GM21529 (cell line): ENCODE measurements at regions not wholly inside any gene's neighbourhood (a gene's known extent, or its start where the extent isn't known, plus 50 kb on each side); places are given as distances from the start of the nearest gene placed in this dataset.

Source experiments
- ATAC-seq: cut with Tn5 transposase; IDR thresholded peaks from one replicate; pipeline ENCODE4 v1.9.1; 2021; ENCODE audit not compliant: unreplicated experiment

- no peak for ATAC-seq
Observed at GRCh38 chr1:56056438-56057287, 522.7 kb downstream of the PLPP3 start.

- ATAC-seq: no peak
Observed at GRCh38 chr1:56054959-56055358, 524.4 kb downstream of the PLPP3 start.

- ATAC-seq: no peak
Observed at GRCh38 chr1:56052041-56052440, 527.3 kb downstream of the PLPP3 start.

GRCh38 chr1:56050911-56051310, 528.5 kb downstream of the PLPP3 start:
- ATAC-seq: no peak

- no peak for ATAC-seq
Observed at GRCh38 chr1:56045477-56045876, 533.9 kb downstream of the PLPP3 start.

GRCh38 chr1:56045062-56045461, 534.3 kb downstream of the PLPP3 start:
- no peak for ATAC-seq

DNA sequence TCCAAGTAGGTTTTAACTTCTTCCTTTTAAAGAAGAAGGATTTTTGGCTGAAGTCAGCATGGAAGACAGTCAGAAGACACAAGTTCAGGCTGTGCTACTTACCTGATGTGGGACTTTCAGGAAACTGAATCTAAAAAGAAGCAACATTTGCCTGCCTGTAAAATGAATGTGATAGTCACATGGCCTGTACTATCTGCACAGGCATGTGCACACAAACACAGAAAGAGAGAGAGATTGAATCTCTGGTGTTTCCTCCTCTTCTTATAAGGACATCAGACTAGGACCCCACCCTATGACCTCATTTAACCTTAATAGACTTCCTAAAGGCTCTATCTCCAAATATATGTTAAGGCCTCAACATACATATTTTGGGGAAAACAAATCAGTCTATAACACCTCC, 542.9 kb downstream of the PLPP3 start:
- no peak for ATAC-seq

DNA sequence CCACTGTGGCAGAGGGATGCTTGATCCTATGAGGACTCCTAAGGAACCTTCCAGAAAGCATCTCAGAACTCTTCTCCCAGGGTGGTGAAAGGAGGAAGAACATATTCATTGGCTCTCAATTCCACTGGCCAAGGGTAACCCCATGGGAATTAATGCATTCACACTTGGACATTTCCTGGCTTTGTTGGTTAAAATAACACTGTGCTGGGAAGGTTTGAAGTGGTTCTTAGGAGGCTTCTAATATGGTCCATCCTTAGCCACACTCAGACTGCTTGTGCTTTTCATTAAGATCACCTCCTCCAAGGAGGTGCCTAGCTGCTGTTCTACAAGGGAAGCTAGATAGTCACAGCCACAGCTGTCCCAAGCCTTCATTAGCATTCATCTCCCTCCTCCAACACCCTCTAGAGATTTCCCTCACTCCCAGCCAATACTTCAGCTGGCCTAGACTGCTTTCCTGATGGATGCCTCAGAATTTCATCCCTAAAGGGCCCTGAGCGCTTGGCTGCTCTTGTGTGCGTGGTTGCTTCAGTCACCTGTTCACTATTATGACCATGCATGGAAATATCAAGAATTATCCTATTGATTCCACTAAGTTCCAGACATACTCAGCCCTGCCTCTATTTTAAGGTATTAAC, 544.4 kb downstream of the PLPP3 start:
- ATAC-seq: no peak

- no peak for ATAC-seq
Observed at GRCh38 chr1:56034222-56034621, 545.1 kb downstream of the PLPP3 start.

GRCh38 chr1:56033321-56034037, 545.9 kb downstream of the PLPP3 start:
- no peak for ATAC-seq

DNA sequence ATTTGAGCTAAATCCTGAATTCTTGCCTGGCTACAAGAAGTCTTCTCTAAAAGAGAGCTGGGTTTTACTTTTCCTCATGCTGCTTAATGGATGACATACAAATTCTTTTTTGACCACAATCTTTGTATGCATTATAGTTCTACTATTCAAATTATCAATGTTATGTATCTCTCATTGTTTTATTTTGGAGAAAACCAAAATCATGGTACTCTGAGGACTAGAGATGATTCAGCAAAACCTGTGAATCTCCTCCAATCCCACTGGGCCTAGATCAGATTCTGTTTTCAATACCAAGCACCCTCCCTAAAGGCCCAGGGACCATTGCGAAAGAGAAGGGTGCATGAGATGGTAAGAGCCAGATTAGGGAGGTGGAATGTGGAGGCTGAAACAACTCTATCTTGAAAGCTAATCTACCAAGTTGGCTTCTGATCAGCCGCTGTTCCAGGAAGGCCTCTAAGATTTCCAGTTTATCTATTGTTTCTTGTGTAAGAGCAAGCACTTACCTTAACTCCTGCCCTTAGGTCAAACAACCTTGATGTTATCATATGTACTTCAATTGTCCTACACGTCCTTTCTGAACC, 547.2 kb downstream of the PLPP3 start:
- ATAC-seq: no peak

DNA sequence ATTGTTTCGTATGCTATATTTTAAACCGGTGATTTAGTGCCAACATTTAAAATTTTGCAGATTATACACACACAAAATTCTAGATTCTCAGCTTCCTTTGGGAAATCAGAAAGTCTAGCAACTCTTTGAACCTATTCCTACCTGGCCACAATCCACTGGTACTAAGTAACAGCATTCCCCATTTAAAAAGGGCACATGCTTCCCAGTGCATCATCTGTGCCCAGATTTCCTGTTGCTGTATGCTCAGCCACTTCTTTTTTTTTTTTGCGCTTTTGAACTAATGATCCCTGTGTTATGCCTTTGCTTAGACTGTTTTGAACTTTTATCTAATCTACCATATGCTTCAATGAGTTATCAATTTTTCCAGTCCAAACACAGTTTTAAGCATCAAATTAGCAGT, 548.4 kb downstream of the PLPP3 start:
- no peak for ATAC-seq

DNA sequence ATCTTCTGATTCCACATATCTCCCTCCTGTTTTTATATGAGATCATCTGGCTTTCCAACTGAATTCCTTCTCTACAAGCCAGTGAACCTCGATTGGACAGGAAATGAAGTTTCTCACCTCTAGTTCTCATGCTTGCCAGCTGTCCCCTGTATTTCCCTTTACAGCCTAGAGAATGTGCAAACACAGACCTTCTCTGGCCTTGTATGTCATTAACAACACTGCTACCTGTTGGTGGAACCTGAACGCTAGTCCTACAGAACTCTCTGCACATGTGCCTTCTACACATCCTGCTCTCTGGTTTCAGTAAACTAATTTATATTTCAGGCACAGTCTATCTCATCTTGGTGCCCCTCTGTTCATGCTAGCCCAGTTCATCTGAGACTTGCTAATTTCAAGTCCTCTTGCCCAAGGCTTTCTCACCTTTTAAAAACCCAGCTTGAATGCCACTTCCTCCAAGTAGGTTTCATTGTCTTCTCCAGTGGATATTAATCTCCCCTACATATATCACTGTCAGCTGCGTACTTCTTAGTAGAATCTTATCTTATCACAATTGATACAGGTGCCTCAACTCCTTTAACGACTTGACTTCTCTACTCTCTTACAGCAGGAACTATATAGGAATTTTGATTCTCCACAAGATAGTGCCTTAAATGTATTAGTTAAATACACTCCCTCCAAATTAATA, 549.9 kb downstream of the PLPP3 start:
- ATAC-seq: no peak

GRCh38 chr1:56028911-56029310, 550.5 kb downstream of the PLPP3 start:
- ATAC-seq: no peak

GRCh38 chr1:56028244-56028643, 551.1 kb downstream of the PLPP3 start:
- peak; percentile 62 for ATAC-seq

GRCh38 chr1:56025942-56026341, 553.4 kb downstream of the PLPP3 start:
- ATAC-seq: no peak

- no peak for ATAC-seq
Observed at GRCh38 chr1:56024155-56024554, 555.2 kb downstream of the PLPP3 start.

GRCh38 chr1:56019922-56020321, 559.4 kb downstream of the PLPP3 start:
- ATAC-seq: no peak

DNA sequence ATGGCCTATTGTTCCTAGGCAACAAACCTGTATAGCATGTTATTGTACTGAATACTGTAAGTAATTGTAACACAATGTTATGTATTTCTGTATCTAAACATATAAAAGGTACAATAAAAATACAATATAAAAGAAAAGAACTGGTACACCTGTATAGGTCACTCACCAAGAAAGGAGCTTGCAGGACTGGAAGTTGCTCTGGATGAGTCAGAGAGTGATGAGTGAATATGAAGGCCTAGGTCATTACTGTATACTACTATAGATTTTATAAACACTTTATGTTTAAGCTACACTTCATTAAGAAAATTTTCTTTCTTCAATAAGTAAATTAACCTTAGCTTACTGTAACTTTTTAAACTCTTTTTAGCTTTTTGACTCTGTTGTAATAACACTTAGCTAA, 559.9 kb downstream of the PLPP3 start:
- no peak for ATAC-seq

GRCh38 chr1:56017336-56017735, 562.0 kb downstream of the PLPP3 start:
- ATAC-seq: no peak

DNA sequence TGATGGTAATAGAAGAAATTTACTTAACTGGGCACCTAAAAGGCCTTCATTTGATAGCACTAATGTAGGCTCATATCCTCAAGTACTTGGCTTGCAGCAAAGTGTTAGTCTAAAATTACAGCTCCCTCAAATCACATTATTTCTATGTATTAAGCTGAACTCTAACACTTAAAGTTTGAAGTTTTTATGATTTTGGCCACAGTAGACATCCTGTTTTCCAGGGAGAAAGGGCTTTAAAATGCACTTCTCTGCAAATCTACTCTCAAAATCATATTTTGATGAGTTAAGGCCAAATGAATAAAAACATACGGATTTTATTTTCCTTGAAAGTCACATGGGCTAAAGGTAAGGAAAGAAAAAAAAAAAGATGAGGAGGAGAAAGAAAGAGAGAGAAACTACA, 575.5 kb downstream of the PLPP3 start:
- ATAC-seq: no peak
